NCI-H2107 treated with DMSO at 0.1 percent for 48 hours (cell line): ENCODE measurements at regions not wholly inside any gene's neighbourhood (a gene's known extent, or its start where the extent isn't known, plus 50 kb on each side); places are given as distances from the start of the nearest gene placed in this dataset.

Experiments used
- DNase-seq: peaks from one replicate; lab custom pipeline; 2025; ENCODE audit not compliant: unreplicated experiment; lab: John Stamatoyannopoulos, UW

GRCh38 chr11:80214413-80214812, 773.6 kb upstream of the TENM4 start:
- DNase-seq, result no peak

GRCh38 chr11:80211673-80212072, 770.8 kb upstream of the TENM4 start:
- no peak for DNase-seq

- DNase-seq, result no peak
Measured at GRCh38 chr11:80204021-80204420, 763.2 kb upstream of the TENM4 start.

DNA sequence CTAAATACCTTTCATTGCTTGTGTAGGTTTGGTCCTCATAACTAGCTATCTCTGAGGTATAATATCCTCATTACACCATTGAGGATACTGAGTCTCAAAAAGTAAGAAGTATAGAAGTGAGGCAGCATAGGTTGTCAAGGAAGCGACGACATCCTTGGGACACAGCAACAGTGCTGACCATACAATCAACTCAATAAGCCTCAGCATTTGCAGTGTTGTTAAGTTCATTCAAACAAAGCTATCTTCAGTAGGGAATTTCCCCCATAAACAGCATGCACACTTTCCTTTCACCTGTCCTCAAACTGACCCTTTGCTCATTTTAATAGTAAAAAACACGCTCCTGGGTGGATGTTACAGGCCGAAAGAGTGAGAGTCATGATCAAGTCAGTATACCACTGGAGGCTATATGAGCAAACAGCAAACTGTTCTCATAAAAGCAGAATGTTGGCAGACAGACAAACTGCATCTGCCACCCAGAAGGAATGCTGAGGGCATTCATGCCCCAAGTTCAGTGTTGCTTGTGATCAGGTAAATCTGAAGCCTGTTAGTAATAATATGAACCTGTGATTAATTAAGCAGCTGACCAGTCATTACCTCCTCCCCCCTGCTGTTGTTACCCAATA, 756.2 kb upstream of the TENM4 start:
- DNase-seq, result no peak

GRCh38 chr11:80196041-80196440, 755.2 kb upstream of the TENM4 start:
- DNase-seq, result no peak

DNA sequence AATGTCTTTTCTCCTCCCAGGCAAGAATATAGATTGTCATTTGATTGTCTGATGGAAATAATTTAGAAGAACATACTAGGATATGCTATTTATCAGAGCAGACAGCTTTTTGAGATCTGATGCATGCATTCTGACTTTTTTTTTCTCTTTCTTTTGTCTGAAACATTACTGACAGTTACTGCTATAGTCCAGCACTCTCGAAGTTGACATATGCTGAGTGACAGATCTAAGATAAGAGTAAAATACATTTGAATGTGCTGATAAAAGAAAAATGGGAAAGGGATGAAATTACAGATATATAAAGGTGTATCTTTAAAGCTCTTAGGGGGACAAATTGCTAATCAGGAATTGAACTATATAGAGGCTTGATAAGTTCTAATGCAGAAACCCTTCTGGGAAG, 753.8 kb upstream of the TENM4 start:
- no peak for DNase-seq

GRCh38 chr11:80194016-80194415, 753.2 kb upstream of the TENM4 start:
- no peak for DNase-seq

DNA sequence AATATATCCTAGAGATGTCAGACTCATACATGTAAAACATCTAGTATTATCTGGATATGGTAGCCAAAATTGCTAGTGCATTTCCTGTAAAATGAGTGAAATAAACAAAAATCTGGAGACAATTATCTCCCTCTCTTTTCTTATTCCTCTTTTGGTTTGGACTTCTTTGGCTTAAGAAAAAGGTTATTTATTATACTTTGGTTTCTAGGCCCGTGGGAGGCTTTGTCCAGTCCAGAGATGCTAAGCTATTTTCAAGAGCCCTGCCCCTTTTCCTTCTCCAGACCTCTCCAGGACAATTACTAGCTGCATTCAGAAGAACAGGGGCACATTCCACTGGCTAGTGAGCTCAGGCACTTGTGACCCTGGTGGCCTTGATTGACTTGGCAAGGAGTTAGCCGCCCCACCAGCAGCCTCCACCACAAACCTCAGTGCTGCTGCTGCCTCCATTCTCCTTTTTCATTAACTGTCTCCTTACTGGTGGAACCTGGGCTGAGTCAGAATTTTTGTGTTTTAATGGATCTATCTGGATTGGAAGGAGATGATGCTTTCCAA, 747.3 kb upstream of the TENM4 start:
- DNase-seq, result no peak

DNA sequence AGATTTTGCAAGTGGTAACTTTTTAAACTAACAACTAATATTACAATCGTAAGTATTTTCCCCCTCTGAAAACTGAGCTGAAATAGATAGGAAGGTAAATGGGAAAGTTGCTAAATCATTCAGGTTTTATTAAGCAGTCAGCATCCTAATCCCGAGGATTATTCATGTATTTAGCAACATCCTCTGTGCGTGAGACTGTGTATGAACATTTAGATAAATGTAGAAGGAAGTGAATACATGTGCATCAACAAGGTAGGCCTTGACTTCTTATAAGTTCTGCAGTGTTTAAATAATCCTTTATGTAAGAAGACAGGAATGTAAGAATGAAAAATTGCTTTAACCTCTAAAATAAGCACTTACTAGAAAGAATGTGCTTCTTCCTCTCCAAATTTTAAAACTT, 745.9 kb upstream of the TENM4 start:
- no peak for DNase-seq

GRCh38 chr11:80182901-80183300, 742.1 kb upstream of the TENM4 start:
- DNase-seq, result no peak

GRCh38 chr11:80173371-80174136, 732.7 kb upstream of the TENM4 start:
- DNase-seq, result no peak

DNA sequence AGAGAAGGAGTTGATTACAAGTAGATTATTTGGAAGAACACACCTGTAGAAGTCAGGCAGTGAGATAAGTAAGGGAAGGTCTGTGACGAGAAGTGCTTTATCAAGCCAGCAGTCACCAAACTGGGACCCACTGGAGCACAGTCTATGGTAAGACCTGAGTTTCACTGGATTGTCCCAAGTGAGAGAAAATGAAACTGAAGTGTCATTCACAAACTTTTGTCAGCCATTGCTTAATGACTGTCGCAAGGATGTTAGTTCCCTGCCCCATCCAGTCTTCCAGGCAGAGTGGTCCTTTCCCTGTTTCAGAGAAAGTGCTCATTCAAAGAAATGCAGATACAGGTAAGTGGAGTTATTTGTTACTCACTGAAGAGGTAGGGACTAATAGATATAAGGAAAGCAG, 728.0 kb upstream of the TENM4 start:
- DNase-seq, result no peak

- no peak for DNase-seq
Measured at GRCh38 chr11:80167766-80168165, 726.9 kb upstream of the TENM4 start.

- no peak for DNase-seq
Measured at GRCh38 chr11:80165744-80166143, 724.9 kb upstream of the TENM4 start.

- no peak for DNase-seq
Measured at GRCh38 chr11:80163441-80163840, 722.6 kb upstream of the TENM4 start.

- DNase-seq, result no peak
Measured at GRCh38 chr11:80163011-80163410, 722.2 kb upstream of the TENM4 start.

DNA sequence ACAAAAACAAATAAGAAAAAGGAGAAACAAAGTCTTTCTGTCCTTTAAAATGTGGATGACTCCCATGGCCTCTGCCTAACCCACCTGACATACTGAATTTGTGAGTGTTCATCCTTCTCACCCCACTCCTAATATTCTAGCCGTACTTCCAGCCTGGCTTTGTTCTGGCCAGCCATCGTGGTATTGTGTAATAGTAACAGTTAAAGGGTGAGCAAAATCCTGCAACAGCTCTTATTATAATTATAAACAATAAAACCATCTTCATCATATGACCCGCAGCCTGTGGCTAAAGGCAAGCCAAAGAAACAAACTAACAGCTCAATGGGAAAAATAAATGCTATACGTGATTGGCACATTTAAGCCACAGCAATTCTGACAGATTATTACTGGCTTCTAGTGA, 721.6 kb upstream of the TENM4 start:
- no peak for DNase-seq

- DNase-seq, result no peak
Measured at GRCh38 chr11:80157447-80157846, 716.6 kb upstream of the TENM4 start.

DNA sequence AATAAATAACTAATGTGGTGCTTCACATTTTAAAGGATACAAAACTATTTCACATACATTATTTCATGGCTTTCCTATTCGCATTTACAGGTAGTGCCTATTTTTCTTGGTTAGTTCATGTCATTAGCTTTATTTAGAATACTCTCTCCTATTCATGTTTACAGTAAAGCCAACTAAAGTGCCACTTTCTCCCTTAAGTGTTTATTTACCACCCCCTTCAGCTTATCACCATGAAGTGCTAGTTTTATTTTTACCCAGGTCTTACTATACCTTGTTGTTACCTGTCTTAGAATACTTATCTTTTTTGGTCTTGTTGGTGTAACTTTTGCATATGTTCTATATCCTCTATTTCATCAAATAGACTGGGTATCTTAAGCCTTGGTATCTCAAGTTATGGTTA, 715.2 kb upstream of the TENM4 start:
- no peak for DNase-seq

DNA sequence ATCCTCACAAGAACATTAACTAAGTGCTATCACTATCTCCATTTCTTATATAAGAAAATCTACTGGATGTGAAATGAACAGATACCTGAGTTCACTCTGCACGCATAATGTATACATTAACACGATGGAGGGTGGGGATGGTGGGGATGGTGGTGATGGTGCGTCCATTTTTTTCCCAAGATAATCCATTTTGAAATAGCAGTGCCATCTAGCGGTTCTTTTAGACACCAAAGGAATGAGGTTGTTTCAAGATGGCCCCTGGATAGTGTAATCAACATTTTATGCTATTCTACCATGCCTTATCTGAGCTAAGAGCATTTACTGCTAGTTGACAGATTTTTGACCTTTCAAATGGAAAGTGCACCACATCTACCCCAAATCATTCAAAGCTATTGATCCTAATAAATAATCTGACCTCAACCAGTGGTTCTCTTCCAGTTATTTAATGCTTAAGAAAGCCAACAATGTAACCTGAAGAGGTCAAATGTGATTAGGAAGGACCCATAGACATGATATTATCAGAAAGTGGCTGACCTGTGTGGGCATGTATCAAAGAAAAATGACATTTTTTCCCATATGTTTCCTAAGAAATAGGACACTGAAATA, 714.7 kb upstream of the TENM4 start:
- peak; percentile 21 for DNase-seq

DNA sequence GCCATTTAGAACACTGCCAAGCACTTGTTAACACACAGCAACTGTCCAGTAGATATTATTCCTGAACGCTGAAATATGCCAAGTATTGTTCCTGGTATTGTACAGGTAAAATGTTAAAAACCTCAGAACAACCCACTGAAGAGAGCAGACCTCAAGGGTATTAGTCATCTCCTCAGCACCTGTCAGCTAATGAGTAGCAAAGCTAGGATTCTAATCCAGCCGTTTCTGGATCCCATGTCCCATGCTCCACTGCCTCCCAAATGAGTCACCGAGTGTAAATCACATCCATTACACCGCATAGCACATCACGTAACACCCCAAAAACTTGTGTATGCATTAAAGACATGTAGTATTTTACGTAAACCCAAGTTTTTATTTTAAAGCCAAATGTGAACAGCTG, 705.4 kb upstream of the TENM4 start:
- peak; percentile 4 for DNase-seq

- DNase-seq, result no peak
Measured at GRCh38 chr11:80144897-80145594, 704.2 kb upstream of the TENM4 start.
